CD4-positive, CD25-positive, alpha-beta regulatory T cell (primary cell): ENCODE measurements at regions not wholly inside any gene's neighbourhood (a gene's known extent, or its start where the extent isn't known, plus 50 kb on each side); places are given as distances from the start of the nearest gene placed in this dataset.

ENCODE experiments used
- ATAC-seq, 2 donors: fragments of 150-1000 bp; cut with Tn5 transposase; one replicate each; pipeline ENCODE4 v1.10.0; 2021; ENCODE audit warnings: low read depth in 2 of 2, moderate number of reproducible peaks in 2 of 2, moderate library complexity in 1 of 2
- DNase-seq, 3 donors: peaks; one replicate each; pipeline versions ENCODE4 v3.0.0 to v3.0.0-alpha.2; 2012 to 2022; ENCODE audit warnings: mixed read lengths in 1 of 3
- H3K27ac ChIP-seq: one replicate; pipeline ENCODE4 v1.7.0; 2013; ENCODE audit warnings: mild to moderate bottlenecking, low read length; ENCODE audit not compliant: insufficient read depth, poor library complexity, severe bottlenecking
- H3K27me3 ChIP-seq: one replicate; pipeline ENCODE4 v1.7.0; 2013; ENCODE audit warnings: low read length; ENCODE audit not compliant: control insufficient read depth, insufficient read depth
- H3K36me3 ChIP-seq: one replicate; pipeline ENCODE4 v1.7.0; 2013; ENCODE audit warnings: mild to moderate bottlenecking, low read length, moderate library complexity; ENCODE audit not compliant: control insufficient read depth, insufficient read depth
- H3K4me1 ChIP-seq: 2 replicates; pipeline ENCODE4 v1.7.0; 2013; ENCODE audit warnings: mild to moderate bottlenecking, low read length; ENCODE audit not compliant: insufficient read depth, control insufficient read depth, poor library complexity, severe bottlenecking
- H3K4me3 ChIP-seq: one replicate; pipeline ENCODE4 v1.7.0; 2013; ENCODE audit warnings: low read depth, mild to moderate bottlenecking, low read length, moderate library complexity
- H3K9me3 ChIP-seq, 2 experiments: 1 replicate in 1 of 2; 2 replicates in 1 of 2; pipeline ENCODE4 v1.7.0; 2013; ENCODE audit warnings: low read length in 2 of 2, mild to moderate bottlenecking in 1 of 2, moderate library complexity in 1 of 2; ENCODE audit not compliant: control insufficient read depth in 2 of 2
- H3K27ac Mint-ChIP-seq, 3 donors: one replicate each; pipeline ENCODE4 v1.8.0; 2020 to 2022; ENCODE audit warnings: mild to moderate bottlenecking in 3 of 3, mixed read lengths in 3 of 3, moderate library complexity in 2 of 3
- H3K27me3 Mint-ChIP-seq: one replicate; pipeline ENCODE4 v1.8.0; 2022; ENCODE audit warnings: mild to moderate bottlenecking, mixed read lengths
- H3K36me3 Mint-ChIP-seq: one replicate; pipeline ENCODE4 v1.8.0; 2020; ENCODE audit warnings: mixed read lengths
- H3K4me1 Mint-ChIP-seq, 4 donors: one replicate each; pipeline ENCODE4 v1.8.0; 2020 to 2022; ENCODE audit warnings: mixed read lengths in 4 of 4, mild to moderate bottlenecking in 1 of 4
- H3K4me3 Mint-ChIP-seq, 4 donors: one replicate each; pipeline ENCODE4 v1.8.0; 2020 to 2022; ENCODE audit warnings: mild to moderate bottlenecking in 4 of 4, mixed read lengths in 4 of 4, moderate library complexity in 3 of 4
- H3K9me3 Mint-ChIP-seq, 7 donors: one replicate each; pipeline ENCODE4 v1.8.0; 2020 to 2022; ENCODE audit warnings: mixed read lengths in 7 of 7, mild to moderate bottlenecking in 3 of 7, moderate library complexity in 2 of 7

DNA sequence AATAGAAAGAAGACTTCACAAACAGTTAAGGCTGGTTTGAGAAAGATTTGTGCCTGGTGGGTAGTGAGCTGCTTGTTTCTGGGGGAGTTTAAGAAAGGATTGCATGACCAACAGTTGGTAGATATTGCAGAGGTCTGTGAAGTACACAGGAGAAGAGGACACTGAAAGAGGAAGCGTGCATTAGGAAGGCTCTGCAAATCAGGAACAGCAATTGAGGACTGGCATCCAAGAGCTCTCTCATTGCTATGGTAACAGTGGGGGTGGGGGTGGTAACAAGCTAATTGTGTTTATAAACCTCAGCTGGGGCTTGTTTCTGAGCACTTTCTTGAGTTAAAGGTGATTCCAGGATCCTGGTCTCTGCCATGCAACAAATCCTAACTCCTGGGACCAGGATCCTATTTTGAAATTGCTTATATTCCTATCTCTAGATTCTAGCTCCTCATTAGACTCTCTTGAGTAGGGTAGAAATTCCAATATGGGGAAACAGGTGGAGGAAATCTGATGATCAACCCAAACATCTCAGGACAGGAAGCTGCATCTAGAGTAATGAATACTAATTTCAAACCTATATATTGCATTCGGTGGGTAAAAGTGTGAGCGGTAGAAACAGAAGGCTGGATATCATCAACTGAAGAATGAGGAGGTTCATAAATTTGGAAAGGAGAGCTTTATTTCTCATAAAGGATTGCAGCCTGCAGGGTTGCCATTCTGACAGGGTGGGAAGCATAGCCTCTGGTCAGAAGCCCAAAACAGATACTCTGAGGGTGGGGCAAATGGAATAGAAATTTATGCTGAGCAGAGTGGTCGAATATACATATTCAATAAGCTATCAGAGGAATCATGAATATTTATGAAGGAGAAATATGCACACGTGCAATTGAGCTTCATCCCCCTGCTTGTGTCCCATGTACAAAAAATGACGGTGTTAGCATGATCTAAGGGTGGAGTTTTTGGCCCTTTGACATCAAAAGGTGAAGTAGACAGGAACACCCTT is 79.4 kb downstream of the PTTG1 start:
- Mint-ChIP-seq H3K27me3 (no peaks in the 10 kb centered on the region), H3K36me3 (no peaks in the 10 kb centered on the region), H3K4me1 (peaks cover 6 to 38% (median 19%) of the 10 kb centered on the region in 4 donors), H3K27ac (no peak overlapping the region), H3K4me3 (peak overlapping the region in 1 of 4 donors; percentile 45), H3K9me3 (peaks cover 0 to 2% (median 0%) of the 10 kb centered on the region in 7 donors)
- H3K9me3 ChIP-seq = no peaks in the 10 kb centered on the region
- H3K27me3 ChIP-seq = no peaks in the 10 kb centered on the region
- peaks cover 14% of the 10 kb centered on the region for H3K4me1 ChIP-seq
- no peak overlapping the region for H3K4me3 ChIP-seq
- ATAC-seq (no peak), DNase-seq (no peak)
- H3K36me3 ChIP-seq = no peaks in the 10 kb centered on the region
- no peak overlapping the region for H3K27ac ChIP-seq

DNA sequence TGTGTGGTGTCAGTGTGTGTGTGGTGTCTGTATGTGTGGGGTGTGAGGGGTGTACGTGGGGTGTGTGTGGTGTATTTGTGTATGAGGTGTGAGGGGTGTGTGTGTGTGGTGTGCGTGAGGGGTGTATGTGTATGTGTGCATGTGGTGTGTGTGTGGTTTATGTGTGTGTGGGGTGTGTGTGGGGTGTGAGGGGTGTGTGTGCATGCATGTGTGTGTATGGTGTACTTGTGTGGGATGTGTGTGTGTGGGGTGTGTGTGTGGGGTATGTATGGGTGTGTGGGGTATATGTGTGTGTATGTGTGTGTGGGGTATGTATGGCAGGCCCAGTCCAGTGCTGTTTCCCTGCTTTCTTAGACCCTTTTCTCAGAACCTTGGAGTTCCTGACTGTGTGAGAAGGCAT is 83.3 kb downstream of the PTTG1 start:
- Histone ChIP-seq H3K36me3 (no peaks in the 10 kb centered on the region), H3K9me3 (no peaks in the 10 kb centered on the region), H3K4me3 (no peak overlapping the region), H3K27ac (peak overlapping the region; percentile 90), H3K4me1 (peaks cover 41% of the 10 kb centered on the region), H3K27me3 (no peaks in the 10 kb centered on the region)
- DNase-seq = no peak
- Mint-ChIP-seq H3K4me1 (peaks cover 14 to 64% (median 37%) of the 10 kb centered on the region in 4 donors), H3K27me3 (no peaks in the 10 kb centered on the region), H3K4me3 (no peak overlapping the region), H3K27ac (peak overlapping the region; percentile 98 to 100 (median 99)), H3K36me3 (no peaks in the 10 kb centered on the region), H3K9me3 (peaks cover 0 to 2% (median 0%) of the 10 kb centered on the region in 7 donors)
- ATAC-seq = no peak

DNA sequence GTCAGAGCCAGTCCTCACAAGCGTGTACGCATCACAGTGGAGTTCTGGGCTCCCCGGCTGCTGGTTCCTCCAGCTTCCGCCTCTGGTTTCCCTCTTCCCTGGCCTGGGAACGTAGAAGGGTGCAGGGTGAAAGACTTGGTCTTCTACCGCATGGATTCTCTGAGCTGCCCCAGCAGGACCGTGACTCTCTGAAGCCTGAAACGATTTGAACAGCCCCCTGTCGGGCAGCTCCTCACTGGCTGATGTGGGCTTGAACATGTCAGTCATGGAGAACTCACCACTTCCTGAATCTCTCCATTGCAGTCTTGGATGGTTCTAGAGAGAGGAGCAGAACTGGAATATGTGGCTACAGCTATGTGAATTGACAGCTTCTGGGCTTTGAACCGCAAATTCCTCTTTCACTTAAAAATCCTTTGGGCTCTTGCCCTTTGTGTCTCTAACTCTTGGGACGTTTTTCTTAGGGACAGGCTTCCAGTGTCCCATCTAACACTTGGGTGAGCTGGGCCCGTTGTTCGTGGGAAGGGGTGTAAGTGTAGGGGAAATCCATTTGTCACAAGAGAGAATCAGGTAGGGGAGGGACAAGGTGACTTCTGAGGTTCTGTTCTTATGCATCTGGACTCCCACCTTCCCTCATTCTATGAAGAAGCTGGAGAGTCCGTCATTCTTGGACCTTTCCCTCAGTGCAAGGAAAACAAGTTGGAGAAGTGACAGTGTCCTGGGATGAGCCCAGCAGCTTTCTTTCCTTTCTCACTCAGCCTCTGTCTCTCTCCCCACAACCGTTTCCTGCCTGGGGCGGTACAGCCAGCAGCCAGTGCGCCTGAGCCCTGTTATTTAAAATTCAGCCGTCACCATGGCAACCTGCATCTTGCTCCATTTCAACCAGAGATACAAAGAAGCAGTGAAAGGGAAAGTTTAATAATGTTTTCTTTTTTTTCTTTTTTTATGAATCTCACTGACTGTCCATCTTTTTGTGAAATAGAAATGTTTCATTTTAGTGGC is 84.7 kb downstream of the PTTG1 start:
- Histone ChIP-seq H3K9me3 (no peaks in the 10 kb centered on the region), H3K4me3 (peak overlapping the region; percentile 76), H3K27ac (peak overlapping the region; percentile 90), H3K4me1 (peaks cover 41% of the 10 kb centered on the region), H3K27me3 (no peaks in the 10 kb centered on the region), H3K36me3 (no peaks in the 10 kb centered on the region)
- Mint-ChIP-seq H3K4me3 (peak overlapping the region; percentile 74 to 89 (median 80)), H3K36me3 (no peaks in the 10 kb centered on the region), H3K4me1 (peaks cover 14 to 61% (median 33%) of the 10 kb centered on the region in 4 donors), H3K9me3 (peaks cover 0 to 2% (median 0%) of the 10 kb centered on the region in 7 donors), H3K27me3 (no peaks in the 10 kb centered on the region), H3K27ac (peak overlapping the region; percentile 98 to 100 (median 99))
- peak; percentile 83 to 87 for ATAC-seq
- peak; percentile 86 to 95 (median 91) for DNase-seq

DNA sequence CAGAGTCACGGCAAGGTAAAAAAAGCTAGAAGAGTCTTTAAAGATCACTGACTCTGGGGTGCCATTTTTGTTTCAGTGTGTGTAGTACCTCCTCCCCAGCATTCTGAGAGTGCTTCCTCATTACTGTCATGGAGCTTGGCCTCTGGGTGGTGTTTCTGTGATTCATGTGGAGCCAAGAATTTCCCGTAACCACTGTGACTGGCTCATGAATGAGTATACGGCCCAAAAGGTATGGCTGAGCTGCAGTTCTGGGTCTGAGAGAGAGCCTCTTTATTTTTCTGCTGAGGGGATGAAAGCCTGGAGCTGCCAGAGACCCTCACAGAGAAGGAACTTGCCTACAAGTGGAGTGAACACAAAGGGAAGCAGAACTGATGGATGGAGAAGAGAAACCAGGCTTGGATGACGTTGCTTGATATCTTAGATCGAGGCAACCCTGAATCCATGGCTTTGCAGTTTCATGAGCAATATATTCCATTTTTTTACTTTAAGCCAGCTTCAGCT is 85.6 kb downstream of the PTTG1 start:
- H3K36me3 Mint-ChIP-seq = peaks cover 2% of the 10 kb centered on the region
- no peak for ATAC-seq

DNA sequence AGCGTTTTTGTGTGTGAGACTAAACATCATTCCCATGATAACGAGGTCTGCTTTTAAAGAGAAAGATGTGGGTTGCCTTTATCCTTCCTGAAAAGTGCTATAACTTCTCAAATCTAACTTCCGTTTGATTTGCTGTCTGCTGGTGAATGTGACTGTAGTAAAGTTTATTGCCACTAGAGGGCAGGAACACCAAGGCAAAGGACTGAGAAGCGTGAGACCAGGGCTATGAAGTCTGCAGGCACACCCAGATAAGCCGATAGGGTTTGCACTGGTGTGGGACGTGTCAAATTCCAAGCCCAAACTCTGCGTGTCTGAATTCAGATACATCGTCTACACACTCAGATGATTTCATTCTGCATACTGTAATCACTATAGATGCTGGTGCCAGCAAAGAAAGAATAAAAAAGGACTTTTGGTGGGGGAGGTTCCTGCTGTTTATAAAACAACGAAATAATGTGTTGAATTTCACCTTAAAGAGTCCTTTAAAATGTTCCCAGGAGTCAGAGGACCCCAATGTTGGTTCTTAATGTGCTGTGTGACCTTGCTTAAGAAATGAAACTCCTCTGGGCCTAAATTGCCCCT is 87.2 kb downstream of the PTTG1 start:
- H3K4me3 Mint-ChIP-seq = peak overlapping the region; percentile 2 to 66 (median 28)
- H3K4me3 ChIP-seq = peak overlapping the region; percentile 38
- ATAC-seq (peak; percentile 80), DNase-seq (peak; percentile 61 to 93 (median 86))
- H3K27ac ChIP-seq = peak overlapping the region; percentile 90
- no peaks in the 10 kb centered on the region for H3K9me3 Mint-ChIP-seq
- no peaks in the 10 kb centered on the region for H3K9me3 ChIP-seq
- no peaks in the 10 kb centered on the region for H3K27me3 Mint-ChIP-seq
- H3K27ac Mint-ChIP-seq = peak overlapping the region; percentile 87 to 98 (median 98)
- H3K36me3 ChIP-seq = no peaks in the 10 kb centered on the region
- peaks cover 41% of the 10 kb centered on the region for H3K4me1 ChIP-seq
- H3K4me1 Mint-ChIP-seq = peaks cover 14 to 56% (median 28%) of the 10 kb centered on the region in 4 donors
- H3K27me3 ChIP-seq = no peaks in the 10 kb centered on the region
- peaks cover 7% of the 10 kb centered on the region for H3K36me3 Mint-ChIP-seq

More for the DNA sequence above, 85.6 kb downstream of the PTTG1 start:
- Mint-ChIP-seq H3K9me3 (peaks cover 0 to 2% (median 0%) of the 10 kb centered on the region in 7 donors), H3K4me1 (peaks cover 14 to 60% (median 31%) of the 10 kb centered on the region in 4 donors), H3K4me3 (peak overlapping the region; percentile 74 to 89 (median 80)), H3K27ac (peak overlapping the region; percentile 98 to 100 (median 99)), H3K27me3 (no peaks in the 10 kb centered on the region)
- Histone ChIP-seq H3K27ac (peak overlapping the region; percentile 90), H3K9me3 (no peaks in the 10 kb centered on the region), H3K4me1 (peaks cover 41% of the 10 kb centered on the region), H3K36me3 (no peaks in the 10 kb centered on the region), H3K4me3 (peak overlapping the region; percentile 73), H3K27me3 (no peaks in the 10 kb centered on the region)
- no peak for DNase-seq

DNA sequence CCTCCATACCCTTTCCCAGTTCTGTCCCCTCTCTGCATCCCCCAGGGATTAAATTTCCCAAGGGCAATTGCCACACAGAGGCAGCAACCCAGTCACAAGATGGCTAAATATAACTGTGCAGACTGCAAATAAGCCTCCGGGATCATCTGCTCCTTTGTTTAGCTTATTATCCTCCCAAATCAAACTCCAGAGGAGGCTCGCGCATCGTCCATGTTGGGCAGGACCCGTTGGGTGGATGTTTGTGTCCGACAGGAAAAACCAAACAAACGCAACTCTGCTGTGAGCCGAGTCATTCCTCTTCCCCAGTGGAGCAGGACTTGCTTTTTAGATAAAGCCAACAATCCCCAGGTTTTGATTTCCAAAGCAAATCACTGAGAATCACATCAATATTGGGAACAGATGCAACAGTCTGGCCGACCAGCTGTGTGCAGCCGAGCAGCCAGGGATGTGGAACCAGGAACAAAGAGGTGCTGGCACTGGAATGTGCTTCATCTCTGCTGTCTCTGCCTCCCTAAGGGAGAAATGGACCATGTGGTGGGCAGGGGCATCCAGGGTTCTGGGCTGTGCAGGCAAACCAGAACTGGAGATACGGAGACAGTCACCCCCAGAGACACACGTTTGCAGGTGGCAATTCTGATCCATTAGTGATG is 89.8 kb downstream of the PTTG1 start:
- Histone ChIP-seq H3K9me3 (no peaks in the 10 kb centered on the region), H3K4me3 (no peak overlapping the region), H3K4me1 (peaks cover 24% of the 10 kb centered on the region), H3K27me3 (no peaks in the 10 kb centered on the region), H3K27ac (no peak overlapping the region), H3K36me3 (no peaks in the 10 kb centered on the region)
- ATAC-seq (no peak), DNase-seq (no peak)
- Mint-ChIP-seq H3K27me3 (no peaks in the 10 kb centered on the region), H3K4me1 (peaks cover 13 to 31% (median 20%) of the 10 kb centered on the region in 4 donors), H3K27ac (peak overlapping the region in 1 of 3 donors; percentile 57), H3K36me3 (peaks cover 11% of the 10 kb centered on the region), H3K9me3 (no peaks in the 10 kb centered on the region), H3K4me3 (no peak overlapping the region)
